SH-SY5Y (cell line): ENCODE measurements at regions not wholly inside any gene's neighbourhood (a gene's known extent, or its start where the extent isn't known, plus 50 kb on each side); places are given as distances from the start of the nearest gene placed in this dataset.

Source experiments
- GATA2 ChIP-seq: IDR thresholded peaks from 2 replicates; pipeline ENCODE4 v1.6.1; 2011; ENCODE audit warnings: mild to moderate bottlenecking, low read depth, low read length
- GATA3 ChIP-seq: IDR thresholded peaks from 2 replicates; pipeline ENCODE4 v1.6.1; 2011; ENCODE audit warnings: low read depth, mild to moderate bottlenecking, low read length, moderate library complexity

- TF ChIP-seq GATA2: no peak
- TF ChIP-seq GATA3: no peak
Observed at GRCh38 chr17:83153681-83154310, 74.4 kb downstream of the METRNL start.

DNA sequence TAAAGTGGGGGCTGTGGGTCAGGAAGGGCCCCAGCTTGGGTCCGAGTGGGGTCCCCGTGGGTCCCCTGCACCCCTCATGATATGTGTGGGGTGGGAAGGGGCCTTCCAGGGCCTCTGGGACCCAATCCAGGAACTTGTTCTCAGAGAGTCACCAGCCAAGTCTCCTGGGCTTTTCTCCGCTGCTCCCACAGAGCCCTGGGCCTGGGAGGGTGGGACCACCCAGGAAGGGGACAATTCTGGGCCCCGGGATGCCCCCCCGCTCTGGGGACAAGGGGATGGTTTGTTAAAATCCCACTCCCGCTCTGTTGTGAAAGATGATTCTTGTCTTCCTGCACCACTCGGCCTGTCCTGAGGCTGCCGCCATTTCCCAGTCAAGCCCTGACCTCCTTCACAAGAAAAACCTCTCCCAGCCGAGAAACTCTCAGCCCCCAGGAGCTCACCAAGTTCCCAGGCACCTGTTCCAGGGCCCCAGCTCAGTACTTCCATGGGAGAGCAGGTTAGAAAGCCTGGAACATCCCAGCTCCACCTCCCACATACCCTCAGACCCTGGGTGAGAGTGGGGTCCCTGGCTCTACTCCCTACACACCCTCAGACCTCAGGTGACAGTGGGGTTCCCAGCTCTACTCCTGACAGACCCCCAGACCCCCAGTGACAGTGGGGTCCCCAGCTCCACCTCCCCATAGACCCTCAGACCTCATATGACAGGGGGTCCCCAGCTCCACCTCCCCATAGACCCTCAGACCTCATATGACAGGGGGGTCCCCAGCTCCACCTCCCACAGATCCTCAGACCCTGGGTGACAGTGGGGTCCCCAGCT lies 75.1 kb downstream of the METRNL start:
- TF ChIP-seq GATA2: no peak
- no peak for TF ChIP-seq GATA3

- TF ChIP-seq GATA3: no peak
- TF ChIP-seq GATA2: 0 out of 2 replicates have a peak, but pooled peaks have one; percentile 16
Observed at GRCh38 chr17:83155128-83156121, 76.0 kb downstream of the METRNL start.

- TF ChIP-seq GATA2: no peak
- no peak for TF ChIP-seq GATA3
Observed at GRCh38 chr17:83156408-83156807, 77.0 kb downstream of the METRNL start.

DNA sequence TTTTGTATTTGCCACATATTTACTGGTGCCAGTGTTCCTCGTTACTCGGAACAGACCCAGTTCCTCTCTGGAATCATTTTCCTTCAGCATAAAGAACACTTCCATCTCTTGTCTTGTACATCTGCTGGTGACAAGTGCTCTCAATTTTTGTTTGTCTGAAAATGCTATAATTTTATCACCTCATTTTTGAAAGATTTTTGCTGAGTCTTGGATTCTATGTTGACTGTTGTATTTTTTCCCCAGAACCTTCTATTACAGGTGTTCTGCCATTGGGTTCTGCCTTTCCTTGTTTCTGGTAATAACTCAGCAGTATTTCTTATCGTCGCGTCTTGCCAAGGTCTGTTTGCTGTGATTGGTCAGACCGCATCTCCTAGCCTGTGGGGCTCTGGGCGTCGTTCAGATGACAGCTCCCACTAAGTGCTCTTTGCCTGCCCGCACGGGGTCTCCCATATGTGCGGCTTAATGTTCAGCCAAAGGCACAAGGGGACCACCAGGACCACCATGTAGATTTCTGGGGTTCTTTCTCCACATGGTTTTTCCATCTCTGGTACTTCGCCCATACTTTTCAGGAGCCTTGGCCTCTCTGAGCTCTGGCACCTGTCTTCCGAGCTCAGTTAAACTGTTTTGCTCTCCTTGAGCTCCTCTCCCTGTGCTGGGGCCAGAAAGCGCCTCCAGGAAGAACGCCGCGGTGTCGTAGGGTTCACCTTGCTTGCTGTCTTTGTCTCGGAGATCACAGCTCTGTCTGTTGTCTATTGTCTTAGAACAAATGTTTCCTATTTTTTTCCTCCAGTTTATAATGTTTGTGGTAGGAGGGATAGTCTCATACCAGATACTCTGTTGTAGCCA lies 80.0 kb downstream of the METRNL start:
- TF ChIP-seq GATA3 (no peak), GATA2 (no peak)

GRCh38 chr17:83160443-83161297 lies 81.3 kb downstream of the METRNL start:
- no peak for TF ChIP-seq GATA2
- TF ChIP-seq GATA3: no peak

- no peak for TF ChIP-seq GATA2
- no peak for TF ChIP-seq GATA3
Observed at GRCh38 chr17:83161298-83162034, 82.1 kb downstream of the METRNL start.

- TF ChIP-seq GATA2: no peak
- no peak for TF ChIP-seq GATA3
Observed at GRCh38 chr17:83162035-83162745, 82.8 kb downstream of the METRNL start.

- TF ChIP-seq GATA3 (no peak), GATA2 (no peak)
Observed at GRCh38 chr17:83164490-83164889, 85.1 kb downstream of the METRNL start.

DNA sequence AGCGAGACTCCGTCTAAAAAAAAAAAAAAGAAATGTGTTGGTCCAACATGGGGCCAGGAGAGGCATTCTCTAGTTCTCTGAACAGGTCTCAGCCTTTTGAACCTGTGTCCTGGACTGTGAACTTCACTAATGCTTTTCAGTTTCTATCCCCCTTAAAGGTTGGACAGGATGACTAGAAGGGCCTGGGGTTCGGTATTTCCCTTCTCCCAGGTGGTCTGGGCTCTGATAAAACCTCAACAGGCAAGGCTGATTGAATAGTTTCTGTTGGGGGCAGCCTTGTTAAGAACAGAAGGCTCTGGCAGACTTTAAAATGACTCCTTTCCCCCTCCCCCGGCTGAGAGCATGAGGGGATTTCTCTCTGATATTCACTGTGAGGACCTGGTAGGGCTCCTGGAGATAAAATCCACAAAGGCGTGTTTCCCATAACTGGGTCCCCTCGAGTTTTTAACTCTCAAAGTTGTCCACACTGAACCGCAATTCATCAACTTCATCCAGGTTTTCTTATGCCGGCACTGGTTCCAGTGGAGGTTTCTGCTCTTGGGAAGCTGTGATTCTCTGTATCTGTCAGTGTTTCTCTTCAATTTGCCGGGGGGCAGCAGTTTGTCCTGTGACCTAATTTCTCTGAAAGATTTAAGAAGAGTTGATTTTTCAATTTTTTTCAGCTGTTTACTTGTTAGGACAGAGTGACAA lies 91.3 kb downstream of the METRNL start:
- TF ChIP-seq GATA2 (no peak), GATA3 (no peak)

- TF ChIP-seq GATA2 (no peak), GATA3 (no peak)
Observed at GRCh38 chr17:83171661-83172060, 92.3 kb downstream of the METRNL start.
